GM19468 (cell line): ENCODE measurements at regions not wholly inside any gene's neighbourhood (a gene's known extent, or its start where the extent isn't known, plus 50 kb on each side); places are given as distances from the start of the nearest gene placed in this dataset.
"Not testable (repeated sequence)": the region's sequence is repeated elsewhere in the genome, so short reads cannot be mapped to it uniquely, and the experiment has no call there.

ENCODE experiments used
- ATAC-seq: cut with Tn5 transposase; IDR thresholded peaks from one replicate; pipeline ENCODE4 v1.9.1; 2021; ENCODE audit warnings: mild to moderate bottlenecking, moderate library complexity, moderate number of reproducible peaks; ENCODE audit not compliant: unreplicated experiment; ENCODE audit errors: extremely low read depth

- ATAC-seq: no peak
Measured at GRCh38 chr7:106566196-106566595, 94.8 kb downstream of the CCDC71L start.

GRCh38 chr7:106565428-106565827 lies 95.5 kb downstream of the CCDC71L start:
- ATAC-seq: no peak

GRCh38 chr7:106563466-106564150 lies 97.3 kb downstream of the CCDC71L start:
- ATAC-seq: no peak

DNA sequence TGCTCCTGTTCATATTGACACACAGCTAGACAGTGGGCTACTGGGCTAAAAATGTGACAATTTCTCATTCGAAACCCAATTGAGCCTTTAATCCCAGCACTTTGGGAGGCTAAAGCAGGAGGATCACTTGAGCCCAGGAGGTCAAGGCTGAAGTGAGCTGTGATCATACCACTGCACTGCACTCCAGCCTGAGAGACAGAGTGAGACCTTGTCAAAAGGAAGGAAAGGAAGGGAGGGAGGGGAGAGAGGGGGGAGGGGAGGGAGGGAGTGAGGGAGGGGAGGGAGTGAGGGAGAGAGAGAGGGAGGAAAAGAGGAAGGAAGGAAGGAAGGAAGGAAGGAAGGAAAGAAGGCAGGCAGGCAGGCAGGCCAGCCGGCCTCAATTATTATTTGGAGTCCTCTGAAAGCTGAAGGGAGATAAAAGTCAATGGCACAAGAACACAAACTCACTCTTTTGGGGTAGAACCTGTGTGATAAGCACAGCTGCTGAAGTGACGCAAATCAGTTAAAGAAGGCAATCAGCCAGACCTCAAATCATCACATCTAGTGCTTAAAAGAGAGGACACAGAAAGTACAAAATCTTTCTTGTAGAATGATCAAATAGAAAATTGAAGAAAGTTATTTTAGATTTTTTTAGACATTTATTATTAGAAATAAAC lies 98.1 kb downstream of the CCDC71L start:
- ATAC-seq: no peak

DNA sequence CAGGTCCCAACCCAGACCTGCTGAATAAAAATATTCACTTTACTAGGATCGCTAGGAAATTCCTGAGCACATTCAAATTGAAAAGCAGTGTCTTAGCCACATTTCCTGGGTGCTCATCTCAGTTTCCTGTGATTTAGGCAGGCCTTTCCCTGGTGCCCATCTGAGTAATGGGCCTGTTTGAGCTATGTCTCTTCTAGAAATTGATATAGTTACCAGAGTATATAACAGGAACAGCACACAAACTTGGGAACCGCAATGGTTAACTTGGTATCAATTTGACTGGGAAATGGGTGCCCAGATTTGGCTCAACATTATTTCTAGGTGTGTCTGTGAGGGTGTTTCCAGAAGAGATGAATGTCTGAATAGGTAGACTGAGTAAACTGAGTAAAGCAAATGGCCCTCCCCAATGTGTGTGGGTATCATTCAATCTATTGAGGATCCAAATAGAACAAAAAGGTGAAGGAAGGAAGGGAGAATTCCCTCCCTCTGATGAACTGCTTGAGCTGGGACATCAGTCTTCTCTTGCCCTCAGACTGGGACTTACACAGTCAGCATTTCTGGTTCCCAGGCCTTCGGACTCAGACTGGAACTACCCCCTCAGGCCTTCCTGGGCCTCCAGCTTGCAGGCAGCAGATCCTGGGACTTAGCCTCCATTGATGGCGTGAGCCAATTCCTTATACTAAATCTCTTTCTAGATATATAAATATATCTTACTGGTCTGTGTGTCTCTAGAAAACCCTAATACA lies 99.1 kb downstream of the CCDC71L start:
- ATAC-seq: no peak

- no peak for ATAC-seq
Measured at GRCh38 chr7:106561151-106561550, 99.8 kb downstream of the CCDC71L start.

GRCh38 chr7:106560482-106560881 lies 100.5 kb downstream of the CCDC71L start:
- no peak for ATAC-seq

GRCh38 chr7:106556244-106556643 lies 104.7 kb downstream of the CCDC71L start:
- not testable (repeated sequence) for ATAC-seq

- not testable (repeated sequence) for ATAC-seq
Measured at GRCh38 chr7:106554623-106555022, 106.3 kb downstream of the CCDC71L start.

DNA sequence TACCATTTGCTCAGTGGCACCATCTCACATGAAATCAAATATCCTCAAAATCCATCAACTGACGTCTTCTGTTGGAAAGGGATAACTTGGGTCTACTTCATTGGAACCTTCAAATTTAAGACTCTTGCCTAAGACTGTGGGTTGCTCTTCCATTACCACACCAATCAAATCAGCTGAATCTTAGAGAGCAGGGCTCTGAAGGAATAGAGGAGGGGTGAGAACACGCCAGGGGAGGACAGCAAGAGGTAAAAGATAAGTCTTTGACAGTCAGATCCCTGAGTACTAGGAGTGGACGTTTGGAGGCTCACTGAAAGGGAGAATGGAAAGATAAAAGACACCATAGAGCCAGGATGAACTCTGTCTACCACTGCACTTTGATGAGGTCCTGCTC lies 107.5 kb downstream of the CCDC71L start:
- no peak for ATAC-seq

GRCh38 chr7:106552645-106553445 lies 108.1 kb downstream of the CCDC71L start:
- ATAC-seq: peak; percentile 92

GRCh38 chr7:106551936-106552335 lies 109.0 kb downstream of the CCDC71L start:
- no peak for ATAC-seq

DNA sequence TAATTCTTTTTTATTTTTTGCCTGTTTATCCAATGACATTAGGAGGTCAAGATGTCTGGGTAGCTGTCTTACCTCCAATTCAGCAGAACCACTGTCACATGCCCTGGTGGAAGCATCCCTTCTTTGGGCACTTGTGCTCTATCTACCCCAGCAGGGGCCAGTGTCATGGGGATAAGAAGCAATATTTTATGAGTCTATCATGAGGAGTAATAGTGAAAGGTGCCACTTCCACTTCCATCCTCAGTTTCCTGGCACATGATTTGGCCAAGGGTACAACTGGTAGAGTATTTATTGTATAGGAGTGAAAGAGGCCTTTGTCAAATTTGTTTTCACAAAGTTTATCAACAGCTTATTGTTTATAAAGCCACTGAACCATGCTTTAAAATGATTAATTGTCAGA lies 112.5 kb downstream of the CCDC71L start:
- no peak for ATAC-seq

DNA sequence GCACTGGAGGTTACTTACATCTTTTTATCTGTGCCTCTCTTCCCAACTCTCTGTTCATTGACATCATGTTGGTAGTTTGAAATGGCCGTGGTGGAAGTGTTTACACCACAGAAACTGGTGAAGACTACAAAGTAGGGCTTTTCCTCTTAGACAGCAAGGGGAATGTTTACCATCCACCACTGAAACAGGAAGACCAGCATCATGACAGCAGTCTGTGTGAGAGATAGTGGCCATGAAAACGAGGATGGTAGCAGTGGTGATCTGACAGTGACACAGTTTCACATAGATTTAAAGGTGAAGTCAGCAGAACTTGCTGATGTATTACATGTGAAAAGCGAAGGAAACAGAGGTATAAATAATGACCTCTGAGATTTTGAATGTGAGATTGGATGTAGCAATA lies 115.7 kb downstream of the CCDC71L start:
- ATAC-seq: peak; percentile 40

- ATAC-seq: no peak
Measured at GRCh38 chr7:106543221-106543757, 117.7 kb downstream of the CCDC71L start.

DNA sequence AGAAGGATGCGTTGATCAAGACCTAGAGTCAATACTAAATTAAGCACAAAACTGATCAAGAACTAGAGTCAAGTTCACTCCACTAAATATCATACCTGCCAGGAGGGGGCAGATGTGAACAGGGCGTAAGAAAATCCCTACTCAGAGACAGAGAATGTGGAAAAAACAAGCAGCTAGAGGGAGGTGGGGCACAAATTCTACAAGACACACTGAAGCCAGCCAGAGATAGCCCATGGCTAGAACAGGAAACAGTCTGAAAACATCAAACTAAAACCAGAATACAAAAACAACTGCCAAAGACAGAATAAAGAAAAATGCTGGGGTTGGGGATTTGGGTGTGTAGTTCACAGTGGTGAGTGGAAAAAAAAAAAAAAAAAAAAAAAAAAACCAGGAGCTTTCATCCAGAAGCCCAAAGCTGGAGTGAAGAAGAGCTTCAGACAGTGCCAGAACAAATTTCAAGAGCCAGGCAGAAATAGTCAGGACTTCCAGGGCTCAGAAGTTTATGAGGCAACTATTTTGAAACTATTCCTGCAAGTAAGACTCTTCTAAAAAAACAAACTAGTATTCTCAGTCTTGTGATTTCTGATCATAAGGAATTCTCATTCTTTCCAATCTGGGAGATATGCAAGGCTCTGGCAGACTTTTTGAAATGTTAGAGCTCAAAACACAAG lies 118.3 kb downstream of the CCDC71L start:
- ATAC-seq: peak; percentile 37

DNA sequence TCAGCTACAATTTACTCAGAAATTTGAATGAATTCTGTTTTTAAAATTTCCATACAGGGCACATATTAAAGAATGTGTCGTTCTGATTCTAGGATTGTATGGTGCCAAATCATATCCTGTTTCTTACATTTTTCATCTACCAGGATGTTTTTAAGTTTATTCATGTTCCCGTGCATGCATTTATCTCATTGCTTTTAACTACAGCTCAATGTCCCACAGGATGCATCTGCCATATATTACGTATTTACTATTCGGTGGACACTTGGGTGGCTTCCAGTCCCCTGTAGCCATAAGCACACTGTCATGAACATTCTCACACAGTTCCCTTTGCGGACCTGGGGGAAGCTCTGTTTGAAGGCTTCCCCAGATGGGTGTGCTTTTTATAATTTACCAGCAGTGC lies 122.3 kb downstream of the CCDC71L start:
- no peak for ATAC-seq

DNA sequence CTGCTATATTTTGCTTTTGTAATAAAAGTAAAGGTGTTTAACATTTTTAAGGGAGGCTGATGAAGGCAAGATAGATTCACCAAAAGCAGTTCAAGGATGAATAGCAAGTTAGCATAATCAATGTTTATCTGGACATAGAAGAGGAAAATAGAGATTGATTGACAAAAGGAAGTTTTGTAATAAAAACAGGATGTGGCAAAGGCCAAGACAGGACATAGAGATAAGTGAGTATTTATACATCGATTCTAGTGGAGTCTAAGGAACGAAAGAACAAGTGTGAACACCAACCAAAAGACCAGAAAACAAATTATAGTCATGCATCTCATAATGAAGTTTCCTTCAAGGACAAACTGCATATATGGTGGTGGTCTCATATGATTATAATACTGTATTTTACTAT lies 123.8 kb downstream of the CCDC71L start:
- no peak for ATAC-seq

DNA sequence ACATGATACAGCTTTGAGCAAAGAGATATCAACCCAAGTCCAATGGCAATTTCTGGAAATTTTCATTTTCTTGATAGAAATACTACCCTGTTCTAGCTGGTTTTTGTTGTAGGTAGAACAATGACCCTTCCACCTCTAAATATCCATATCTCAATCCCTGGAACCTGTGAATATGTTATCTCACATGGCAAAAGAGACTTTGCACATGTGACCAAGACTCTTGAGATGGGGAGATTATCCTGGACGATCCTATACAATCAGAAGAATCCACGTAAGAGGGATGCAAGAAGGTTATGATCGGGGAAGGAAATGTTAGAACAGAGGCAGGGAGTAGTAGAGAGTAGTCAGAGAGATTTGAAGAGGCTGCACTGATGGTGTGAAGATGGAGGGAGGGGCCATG lies 124.9 kb downstream of the CCDC71L start:
- ATAC-seq: no peak
